ENCODE measurements at regions not wholly inside any gene's neighbourhood (a gene's known extent, or its start where the extent isn't known, plus 50 kb on each side); places are given as distances from the start of the nearest gene placed in this dataset.

DNA sequence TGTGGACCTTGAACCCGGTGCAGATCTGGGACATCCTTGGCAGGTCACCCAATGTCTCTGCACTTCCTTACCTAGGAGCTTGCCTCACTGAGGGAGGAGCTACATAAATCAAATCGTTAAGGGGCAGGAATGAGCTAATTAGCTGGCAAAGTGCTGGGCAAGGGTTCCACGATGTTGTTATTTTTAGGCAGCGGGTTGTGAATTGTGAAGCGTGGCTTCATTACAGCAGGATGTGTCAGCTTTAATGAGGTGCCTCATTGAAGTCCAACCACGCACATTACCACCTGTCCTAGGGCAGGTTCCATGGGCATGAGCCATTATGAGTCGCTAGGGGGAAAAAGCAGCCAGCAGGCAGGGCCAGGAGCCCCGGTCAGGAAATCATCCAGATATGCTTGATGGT, 127.0 kb upstream of the AGAP1 start:
- Histone ChIP-seq H3K27ac (ENCODE audit: poor library complexity, severe bottlenecking) (no peak overlapping the region), H3K4me1 (ENCODE audit: insufficient read depth, poor library complexity, severe bottlenecking) (no peaks in the 10 kb centered on the region), H3K27me3 (ENCODE audit: insufficient read depth, poor library complexity, severe bottlenecking) (peaks cover 4% of the 10 kb centered on the region), H3K4me3 (ENCODE audit: severe bottlenecking) (no peak overlapping the region), H3K36me3 (ENCODE audit: low read depth) (no peaks in the 10 kb centered on the region), H3K9me3 (ENCODE audit: severe bottlenecking) (no peaks in the 10 kb centered on the region)
- no peak for TF ChIP-seq CTCF (IDR thresholded peaks at IDR 0.05; ENCODE audit: poor library complexity, severe bottlenecking)
- ATAC-seq (ENCODE audit: low read depth) (no peak), DNase-seq (ENCODE audit: low spot score) (no peak)

DNA sequence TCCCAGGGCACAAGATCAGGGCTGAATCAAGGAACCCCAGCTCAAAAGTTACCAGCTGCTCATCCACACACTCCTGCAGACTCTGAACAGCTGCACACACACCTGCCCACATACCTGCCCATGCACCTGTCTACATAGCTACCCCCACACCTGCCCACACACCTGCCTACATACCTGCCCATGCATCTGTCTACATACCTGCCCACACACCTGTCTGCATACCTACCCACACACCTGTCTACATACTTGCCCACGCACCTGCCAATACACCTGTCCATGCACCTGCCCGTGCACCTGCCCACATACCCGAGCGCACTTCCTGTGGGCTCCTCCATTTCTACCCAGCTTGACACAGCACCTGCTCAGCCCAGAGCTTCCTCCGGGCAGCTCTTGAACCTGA, 122.8 kb upstream of the AGAP1 start:
- H3K36me3 ChIP-seq (ENCODE audit: low read depth), result no peaks in the 10 kb centered on the region
- H3K9me3 ChIP-seq (ENCODE audit: severe bottlenecking), result no peaks in the 10 kb centered on the region
- peaks cover 4% of the 10 kb centered on the region for H3K27me3 ChIP-seq (ENCODE audit: insufficient read depth, poor library complexity, severe bottlenecking)
- H3K27ac ChIP-seq (ENCODE audit: poor library complexity, severe bottlenecking), result no peak overlapping the region
- no peak for DNase-seq (ENCODE audit: low spot score)
- TF ChIP-seq CTCF (IDR thresholded peaks at IDR 0.05; ENCODE audit: poor library complexity, severe bottlenecking), result no peak
- no peak for ATAC-seq (ENCODE audit: low read depth)
- no peaks in the 10 kb centered on the region for H3K4me1 ChIP-seq (ENCODE audit: insufficient read depth, poor library complexity, severe bottlenecking)
- H3K4me3 ChIP-seq (ENCODE audit: severe bottlenecking), result no peak overlapping the region

GRCh38 chr2:235373171-235373570, 120.7 kb upstream of the AGAP1 start:
- ATAC-seq (ENCODE audit: low read depth), result no peak
- TF ChIP-seq CTCF (IDR thresholded peaks at IDR 0.05; ENCODE audit: poor library complexity, severe bottlenecking), result no peak
- Histone ChIP-seq H3K4me1 (ENCODE audit: insufficient read depth, poor library complexity, severe bottlenecking) (no peaks in the 10 kb centered on the region), H3K36me3 (ENCODE audit: low read depth) (no peaks in the 10 kb centered on the region), H3K4me3 (ENCODE audit: severe bottlenecking) (no peak overlapping the region), H3K9me3 (ENCODE audit: severe bottlenecking) (no peaks in the 10 kb centered on the region), H3K27ac (ENCODE audit: poor library complexity, severe bottlenecking) (no peak overlapping the region), H3K27me3 (ENCODE audit: insufficient read depth, poor library complexity, severe bottlenecking) (peaks cover 4% of the 10 kb centered on the region)
- no peak for DNase-seq (ENCODE audit: low spot score)

GRCh38 chr2:235377176-235377575, 116.7 kb upstream of the AGAP1 start:
- ATAC-seq (ENCODE audit: low read depth) (no peak), DNase-seq (ENCODE audit: low spot score) (no peak)
- Histone ChIP-seq H3K9me3 (ENCODE audit: severe bottlenecking) (no peaks in the 10 kb centered on the region), H3K27me3 (ENCODE audit: insufficient read depth, poor library complexity, severe bottlenecking) (no peaks in the 10 kb centered on the region), H3K36me3 (ENCODE audit: low read depth) (no peaks in the 10 kb centered on the region), H3K4me3 (ENCODE audit: severe bottlenecking) (no peak overlapping the region), H3K27ac (ENCODE audit: poor library complexity, severe bottlenecking) (no peak overlapping the region), H3K4me1 (ENCODE audit: insufficient read depth, poor library complexity, severe bottlenecking) (no peaks in the 10 kb centered on the region)
- no peak for TF ChIP-seq CTCF (IDR thresholded peaks at IDR 0.05; ENCODE audit: poor library complexity, severe bottlenecking)

GRCh38 chr2:235378246-235378645, 115.6 kb upstream of the AGAP1 start:
- no peaks in the 10 kb centered on the region for H3K4me1 ChIP-seq (ENCODE audit: insufficient read depth, poor library complexity, severe bottlenecking)
- no peaks in the 10 kb centered on the region for H3K27me3 ChIP-seq (ENCODE audit: insufficient read depth, poor library complexity, severe bottlenecking)
- H3K36me3 ChIP-seq (ENCODE audit: low read depth), result no peaks in the 10 kb centered on the region
- no peak for DNase-seq (ENCODE audit: low spot score)
- H3K27ac ChIP-seq (ENCODE audit: poor library complexity, severe bottlenecking), result no peak overlapping the region
- no peak for TF ChIP-seq CTCF (IDR thresholded peaks at IDR 0.05; ENCODE audit: poor library complexity, severe bottlenecking)
- H3K9me3 ChIP-seq (ENCODE audit: severe bottlenecking), result no peaks in the 10 kb centered on the region
- ATAC-seq (ENCODE audit: low read depth), result no peak
- H3K4me3 ChIP-seq (ENCODE audit: severe bottlenecking), result no peak overlapping the region
